ENCODE measurements at regions not wholly inside any gene's neighbourhood (a gene's known extent, or its start where the extent isn't known, plus 50 kb on each side); places are given as distances from the start of the nearest gene placed in this dataset.
A peak's percentile ranks its signal among the peaks of the same experiment; 100 is the strongest.

DNA sequence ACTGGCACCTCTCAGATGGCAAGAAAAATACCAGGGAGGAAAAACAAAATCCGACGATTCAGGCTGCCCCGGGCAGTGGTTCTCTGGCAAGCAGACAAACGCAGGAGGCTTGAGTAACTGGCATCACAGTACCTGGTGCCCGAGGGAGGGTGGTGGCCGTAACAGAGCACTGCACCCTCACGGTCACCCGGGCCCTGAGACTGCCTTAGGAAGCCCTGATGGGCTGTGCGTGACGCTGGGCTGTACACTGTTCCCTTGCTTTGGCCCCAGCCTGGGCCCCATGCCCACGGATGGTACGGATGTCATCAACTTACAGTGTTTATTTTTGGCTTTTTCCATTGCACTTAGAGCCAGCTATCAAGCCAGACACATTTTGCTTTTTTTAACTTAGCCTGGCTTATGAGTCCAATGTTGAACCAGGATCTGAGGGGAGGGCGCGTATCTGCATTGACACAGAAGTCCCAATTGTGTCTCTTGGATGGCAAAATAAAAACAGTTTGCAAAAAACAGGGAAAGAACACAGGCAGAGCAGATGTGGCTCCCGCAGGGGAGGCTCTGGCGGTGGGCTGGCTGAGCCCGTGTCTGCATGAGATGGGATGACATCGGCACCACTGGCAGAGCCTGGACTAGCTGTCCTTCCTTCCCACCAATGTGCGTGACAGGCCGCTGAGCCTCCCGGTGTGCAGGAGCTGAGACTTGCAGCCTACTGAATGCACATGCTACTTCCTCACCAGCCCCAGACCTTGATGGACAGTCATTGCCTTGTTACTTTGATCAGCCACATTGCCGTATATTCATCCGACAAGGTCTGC lies 287.7 kb downstream of the FOXL1 start:
- no peak for DNase-seq (ENCODE audit: low read depth in 3 of 3)

DNA sequence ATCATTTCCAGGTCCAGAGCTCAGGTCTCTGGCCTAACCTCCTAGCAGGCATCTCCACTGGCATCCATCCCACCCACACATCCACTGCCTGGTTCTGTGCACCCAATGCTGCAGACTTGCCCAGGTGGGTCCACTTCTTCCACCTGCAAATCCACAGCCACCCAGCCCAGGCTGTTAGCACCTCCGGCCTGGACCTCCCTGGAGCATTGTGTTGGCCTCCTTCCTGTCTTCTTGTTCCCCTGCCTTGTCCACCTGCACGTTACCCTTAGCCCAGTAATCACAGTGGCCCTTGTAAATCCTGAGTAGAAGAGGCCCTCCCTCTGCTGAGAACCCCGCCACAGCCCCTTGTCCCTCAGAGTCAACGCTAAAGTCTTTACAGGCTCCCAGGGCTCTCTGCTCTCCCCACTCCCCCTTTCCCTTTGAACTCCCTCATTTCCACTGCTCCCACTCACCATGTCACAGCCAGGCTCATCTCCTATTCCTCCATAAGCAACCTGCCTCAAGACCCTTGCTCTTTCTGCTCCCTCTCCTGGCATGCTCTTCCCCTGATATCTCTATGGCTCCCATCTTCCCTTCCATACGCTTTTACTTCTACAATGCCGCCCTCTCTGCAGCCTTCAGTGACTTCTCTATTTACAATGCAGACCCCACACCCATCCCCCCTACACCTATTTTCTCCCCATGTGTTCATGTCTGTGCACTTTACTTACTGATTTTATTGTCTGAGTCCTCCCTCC lies 288.8 kb downstream of the FOXL1 start:
- DNase-seq (ENCODE audit: low read depth in 3 of 3): no peak

DNA sequence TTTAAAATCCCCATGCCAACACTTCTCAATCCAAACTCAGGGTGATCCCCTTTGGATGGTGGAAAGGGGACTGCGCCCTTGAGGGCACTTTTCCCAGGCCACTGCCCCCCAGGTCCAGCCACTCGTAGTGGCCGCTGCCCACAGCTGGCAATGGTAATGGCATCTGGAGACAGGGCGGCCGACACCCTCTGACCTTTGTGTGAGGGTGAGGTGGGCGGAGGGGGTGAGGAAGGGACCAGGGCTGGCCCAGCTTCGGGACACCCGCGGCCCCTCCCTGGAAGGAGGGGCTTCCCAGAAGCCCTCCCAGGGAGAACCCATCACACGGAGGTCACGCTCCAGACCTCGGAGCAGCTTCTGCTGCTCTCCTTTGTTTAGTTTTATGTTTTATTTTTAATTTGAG lies 289.7 kb downstream of the FOXL1 start:
- no peak for DNase-seq (ENCODE audit: low read depth in 3 of 3)

DNA sequence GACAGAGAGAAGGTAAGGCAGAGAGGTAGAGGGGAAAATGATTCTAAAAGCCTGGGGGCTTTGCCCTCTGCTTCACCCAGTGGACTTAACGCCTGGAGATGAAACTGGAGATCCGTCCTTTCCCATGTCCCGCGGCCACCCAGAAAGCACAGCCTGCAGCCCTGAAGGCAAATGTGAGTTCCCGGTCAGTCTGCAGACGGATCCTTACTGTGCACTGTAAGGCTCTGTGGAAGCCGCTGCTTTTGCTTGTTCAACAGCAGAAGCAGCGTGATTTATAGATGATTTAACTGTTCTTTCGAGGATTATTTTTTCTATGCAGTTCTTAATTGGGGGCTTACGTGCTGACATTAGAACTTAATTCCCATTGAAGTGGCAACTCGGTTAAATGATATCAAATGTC lies 290.4 kb downstream of the FOXL1 start:
- no peak for DNase-seq (ENCODE audit: low read depth in 3 of 3)

DNA sequence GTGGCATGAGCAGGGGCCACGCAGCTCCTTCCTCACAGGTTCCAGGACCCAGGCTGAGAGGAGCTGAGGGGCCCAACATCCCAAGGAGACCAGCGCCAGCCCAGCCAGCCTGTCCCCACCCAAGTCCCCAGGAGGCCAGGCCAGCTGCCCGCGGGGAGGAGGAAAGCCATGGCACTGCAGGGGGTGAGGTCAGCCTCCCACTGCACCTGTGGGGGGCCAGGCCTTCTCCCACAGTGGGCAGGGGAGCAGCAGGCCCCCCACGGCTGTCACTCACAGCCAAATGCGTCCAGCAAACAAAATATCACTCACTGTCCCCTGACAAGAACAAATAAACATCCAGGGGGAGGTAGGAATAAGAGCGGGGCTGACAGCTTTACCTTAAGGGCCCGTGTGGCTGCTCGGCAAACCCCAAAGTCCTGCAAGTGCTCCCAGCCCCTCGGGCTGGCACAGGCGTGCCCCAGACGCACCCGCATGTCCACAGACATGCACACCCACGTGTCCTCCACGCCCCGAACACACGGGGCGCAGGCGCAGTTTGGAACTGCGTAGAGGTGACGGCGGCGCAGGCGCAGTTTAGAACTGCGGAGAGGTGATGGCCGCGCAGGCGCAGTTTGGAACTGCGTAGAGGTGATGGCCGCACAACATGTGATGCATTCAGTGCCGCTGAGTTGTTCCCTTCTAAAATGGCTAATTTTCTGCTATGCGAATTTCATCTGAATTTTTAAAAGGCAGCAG lies 291.1 kb downstream of the FOXL1 start:
- DNase-seq (ENCODE audit: low read depth in 3 of 3): no peak

DNA sequence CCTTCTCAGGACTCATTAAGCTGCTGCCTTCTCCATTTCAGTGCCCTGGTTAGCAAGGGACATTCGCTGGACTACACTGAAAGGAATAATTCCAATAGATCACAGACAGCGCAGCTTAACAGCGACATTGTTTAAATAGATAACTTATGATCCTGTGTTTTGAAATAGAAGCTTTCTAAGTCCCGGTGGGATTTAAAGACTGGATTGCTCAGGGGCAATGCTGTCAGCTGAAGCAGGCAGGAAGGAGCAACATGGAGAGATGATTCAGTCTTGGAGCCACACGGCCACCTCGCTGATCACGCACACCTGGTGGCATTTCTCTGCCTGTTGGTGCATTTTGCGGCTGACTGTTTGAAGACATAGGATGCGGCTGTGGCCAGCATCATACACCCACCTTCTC lies 292.0 kb downstream of the FOXL1 start:
- DNase-seq (ENCODE audit: low read depth in 3 of 3): no peak

DNA sequence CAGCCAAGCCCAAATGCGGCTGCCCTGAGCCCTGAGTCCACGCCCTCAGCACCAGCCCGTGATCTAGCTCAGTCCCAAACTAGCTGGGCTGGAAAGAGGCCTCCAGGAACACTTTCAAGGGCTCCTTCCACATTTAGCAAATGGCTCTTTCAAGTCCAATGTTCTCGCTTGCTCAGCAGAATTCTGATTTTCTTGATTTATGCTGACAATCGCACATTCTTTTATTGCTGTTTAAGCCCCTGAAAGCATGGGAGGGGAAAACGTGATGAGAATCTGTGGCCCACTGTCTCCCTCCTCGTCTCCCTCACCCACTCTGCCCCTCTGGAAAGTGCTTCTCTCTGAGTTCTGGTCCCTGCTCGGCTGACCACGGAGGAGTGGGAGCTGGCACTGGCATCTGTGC lies 293.8 kb downstream of the FOXL1 start:
- no peak for DNase-seq (ENCODE audit: low read depth in 3 of 3)

DNA sequence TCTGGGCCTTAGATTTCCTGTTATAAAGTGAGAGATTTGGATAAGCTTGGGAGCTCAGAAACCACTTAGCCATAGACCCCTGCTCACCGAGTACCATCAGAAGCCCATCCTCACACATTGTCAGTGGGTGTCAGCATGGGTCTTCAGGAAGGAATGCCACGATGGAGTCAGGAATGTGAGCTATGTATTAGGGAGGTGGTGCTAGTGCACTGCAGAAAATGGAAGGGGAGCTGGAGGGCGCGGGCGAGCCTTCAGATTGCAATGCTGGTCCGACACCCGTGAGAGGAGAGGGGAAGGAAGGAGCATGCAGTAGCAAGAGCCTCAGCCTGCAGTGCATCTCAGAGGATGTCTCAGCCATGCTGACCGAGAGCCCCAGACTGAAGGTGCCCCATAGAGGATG lies 294.5 kb downstream of the FOXL1 start:
- DNase-seq (ENCODE audit: low read depth in 3 of 3): no peak

DNA sequence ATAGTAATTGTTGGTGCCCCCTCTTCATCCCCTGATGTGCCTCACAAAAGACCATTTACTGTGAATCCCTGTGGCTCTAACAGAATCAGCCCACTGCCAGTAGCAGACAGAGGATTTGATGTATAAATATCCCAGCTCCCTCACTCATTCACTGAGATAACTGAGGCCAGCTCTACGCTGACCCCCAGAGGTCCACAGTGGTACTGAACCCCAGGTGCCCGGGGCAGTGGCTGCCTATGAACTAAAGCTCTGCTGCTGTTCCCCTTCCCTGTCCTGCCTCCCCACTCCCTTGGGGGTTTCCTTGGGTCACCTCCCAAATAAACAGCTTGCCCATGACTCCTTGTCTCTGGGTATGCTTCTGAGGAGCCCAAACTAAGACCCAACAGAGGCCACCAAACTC lies 295.8 kb downstream of the FOXL1 start:
- DNase-seq (ENCODE audit: low read depth in 3 of 3): peak; percentile 3 to 11 (median 5)

DNA sequence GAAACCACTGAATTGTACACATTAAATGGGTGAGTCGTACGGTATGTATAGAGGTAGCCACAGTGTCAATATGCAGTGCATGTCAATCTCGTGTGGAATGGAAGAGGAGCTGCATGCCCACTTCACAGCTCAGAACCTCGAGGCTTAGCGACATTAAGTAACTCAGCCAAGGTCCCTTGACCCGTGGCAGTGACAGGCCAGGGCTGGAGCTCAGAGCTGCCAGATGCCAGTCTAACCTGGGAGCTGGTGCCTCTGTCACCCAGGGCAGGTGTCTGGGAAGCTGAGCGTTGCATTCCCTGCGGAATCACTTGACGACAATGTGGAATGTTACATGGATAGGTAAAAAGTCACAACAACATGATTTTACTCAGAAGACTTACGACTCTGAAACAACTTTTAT lies 298.1 kb downstream of the FOXL1 start:
- no peak for DNase-seq (ENCODE audit: low read depth in 3 of 3)

DNA sequence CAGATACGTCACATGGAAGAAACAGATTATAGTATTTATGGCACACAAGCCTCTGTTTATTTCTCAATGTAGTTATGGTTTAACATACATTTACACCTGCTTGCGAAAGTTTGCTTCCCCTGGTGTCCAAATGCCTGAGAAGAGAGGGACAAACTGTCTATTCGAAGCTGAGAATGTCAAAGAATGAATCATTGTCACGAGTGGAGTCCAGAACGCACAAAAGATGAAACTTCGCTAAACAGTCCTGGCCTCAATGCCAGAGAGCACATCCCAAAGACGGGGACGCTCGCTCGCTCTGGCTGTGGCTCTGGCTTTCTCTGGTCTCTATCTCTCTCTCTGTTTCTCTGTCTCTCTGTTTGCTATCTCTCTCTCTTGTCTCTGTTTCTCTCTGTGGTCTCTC lies 298.8 kb downstream of the FOXL1 start:
- DNase-seq (ENCODE audit: low read depth in 3 of 3): no peak

DNA sequence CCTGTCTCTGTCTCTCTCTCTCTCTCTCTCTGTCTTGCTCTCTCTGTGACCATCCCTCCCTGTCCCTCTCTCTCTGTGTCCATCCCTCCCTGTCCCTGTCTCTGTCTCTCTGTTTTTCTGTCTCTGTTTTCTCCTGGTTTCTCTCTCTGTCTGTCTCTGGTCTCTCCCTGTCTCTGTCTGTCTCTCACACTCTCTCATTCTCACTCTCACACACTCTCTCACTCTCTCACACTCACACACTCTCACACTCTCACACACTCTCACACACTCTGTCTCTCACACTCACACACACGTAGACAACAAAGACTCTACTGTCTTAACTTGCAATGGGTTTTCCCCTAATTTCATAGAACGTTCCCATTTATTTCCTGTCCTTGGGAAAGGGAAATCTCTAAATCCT lies 299.5 kb downstream of the FOXL1 start:
- DNase-seq (ENCODE audit: low read depth in 3 of 3): no peak

DNA sequence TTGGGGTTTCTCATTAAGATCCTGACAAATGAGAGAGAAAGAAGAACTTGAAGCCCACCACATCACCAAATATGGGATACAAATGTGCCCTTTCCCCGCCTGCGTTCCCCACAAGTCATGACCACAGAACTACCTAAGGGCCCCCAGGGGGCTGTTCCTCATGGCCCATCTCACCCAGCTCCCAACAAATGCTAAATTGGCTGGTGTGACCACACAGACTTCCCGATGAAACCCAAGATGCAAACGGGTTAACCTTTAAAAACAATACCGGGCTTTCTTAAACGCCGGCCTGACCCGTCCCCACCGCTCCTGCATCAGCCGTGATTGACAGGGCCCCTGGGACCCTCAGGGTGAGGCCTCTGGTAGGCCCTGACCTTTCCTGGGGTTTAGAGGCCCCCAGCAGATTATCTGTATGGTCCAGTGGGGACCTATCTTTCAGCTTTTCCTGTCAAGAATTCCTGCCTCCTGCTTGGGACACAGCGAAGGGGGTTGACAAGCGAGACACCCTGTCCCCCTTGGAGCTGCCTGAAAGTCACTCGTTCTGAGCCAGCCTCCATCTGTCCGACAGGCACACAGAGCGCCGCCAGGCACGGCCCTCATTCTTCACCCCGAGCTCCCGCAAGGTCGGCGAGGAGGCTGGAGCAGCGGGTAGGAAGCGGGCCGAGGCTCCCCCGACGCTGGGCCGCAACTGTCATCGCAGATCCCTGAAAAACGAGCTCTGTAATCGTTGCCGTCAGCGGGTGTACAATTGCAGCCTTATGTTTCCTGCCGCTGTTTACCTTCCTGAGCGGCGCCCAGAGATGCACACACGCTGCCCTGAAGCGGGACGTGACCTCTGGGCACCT lies 300.1 kb downstream of the FOXL1 start:
- DNase-seq (ENCODE audit: low read depth in 3 of 3): no peak

DNA sequence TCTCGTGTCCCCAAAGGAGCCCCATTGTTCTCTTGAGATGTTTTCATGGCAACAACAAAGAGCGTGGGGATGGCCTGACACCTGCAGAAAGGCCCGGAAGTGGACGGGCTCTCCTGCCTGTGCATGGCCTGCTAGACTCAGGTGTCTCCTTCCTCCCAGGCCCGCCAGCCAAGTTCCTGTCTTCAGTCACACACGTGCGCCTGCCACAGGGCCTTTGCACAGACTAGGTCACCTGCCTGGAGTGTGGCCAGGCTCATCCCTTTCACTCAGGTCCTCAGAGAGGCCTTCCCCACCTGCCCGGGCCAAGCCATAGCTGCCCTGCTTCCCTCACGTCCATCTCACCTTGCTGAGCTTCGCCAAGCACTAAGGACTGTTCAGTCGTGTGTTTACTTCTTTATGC lies 300.9 kb downstream of the FOXL1 start:
- DNase-seq (ENCODE audit: low read depth in 3 of 3): no peak

DNA sequence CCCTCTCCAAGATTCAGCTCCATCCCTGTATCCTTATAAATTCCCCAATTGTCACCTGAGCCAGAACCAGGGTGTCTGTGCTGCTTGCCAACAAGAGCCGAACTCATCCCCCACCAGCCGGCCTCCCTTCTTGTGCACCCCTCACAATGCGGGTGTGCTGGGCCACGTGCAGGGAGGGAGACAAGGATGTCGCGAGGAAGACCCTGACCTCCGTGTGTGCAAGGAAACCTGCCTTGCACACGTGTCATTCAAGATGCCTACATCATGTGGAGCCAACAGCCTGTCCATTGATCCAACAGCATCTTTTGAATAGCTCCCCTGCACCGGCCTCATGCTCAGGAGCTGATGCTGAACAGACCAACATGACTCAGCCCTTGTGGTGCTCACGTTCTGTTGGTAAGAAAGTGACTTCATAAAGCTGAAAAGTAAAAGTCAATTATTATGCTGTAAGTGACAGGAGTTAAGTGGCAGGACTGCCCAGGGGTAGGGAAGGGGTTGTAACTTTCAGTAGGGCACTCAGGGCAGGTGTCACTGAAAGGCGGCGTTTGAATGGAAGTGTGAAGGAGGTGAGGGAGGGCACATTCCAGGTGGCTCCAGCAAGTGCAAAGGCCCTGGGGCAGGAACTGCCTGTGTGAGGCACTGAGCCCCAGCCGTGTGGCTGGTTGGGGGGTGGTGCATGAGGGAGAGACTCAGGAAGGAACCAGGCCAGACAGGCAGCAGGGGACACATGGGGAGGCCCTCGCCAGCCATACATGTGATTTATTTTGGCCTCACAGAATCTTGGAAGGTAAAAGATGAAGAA lies 302.2 kb downstream of the FOXL1 start:
- no peak for DNase-seq (ENCODE audit: low read depth in 3 of 3)

DNA sequence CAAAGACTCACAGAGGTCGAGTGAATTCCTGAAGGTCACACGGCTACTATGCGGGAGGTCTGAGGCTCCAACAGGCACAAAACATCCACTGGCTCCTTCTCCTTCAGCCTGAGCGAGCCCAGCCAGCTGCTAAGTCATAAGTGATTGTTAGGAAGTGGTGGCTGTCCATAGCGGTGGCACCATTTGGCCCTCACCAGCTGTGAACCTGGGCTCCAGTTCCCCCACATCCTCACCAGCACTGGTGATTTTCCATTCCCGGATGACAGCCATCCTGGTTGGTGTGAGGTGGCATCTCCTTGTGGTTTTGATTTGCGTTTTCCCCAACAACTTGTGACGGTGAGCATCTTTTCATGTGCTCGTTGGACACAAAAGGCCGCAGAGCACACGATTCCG lies 302.8 kb downstream of the FOXL1 start:
- DNase-seq (ENCODE audit: low read depth in 3 of 3): no peak

DNA sequence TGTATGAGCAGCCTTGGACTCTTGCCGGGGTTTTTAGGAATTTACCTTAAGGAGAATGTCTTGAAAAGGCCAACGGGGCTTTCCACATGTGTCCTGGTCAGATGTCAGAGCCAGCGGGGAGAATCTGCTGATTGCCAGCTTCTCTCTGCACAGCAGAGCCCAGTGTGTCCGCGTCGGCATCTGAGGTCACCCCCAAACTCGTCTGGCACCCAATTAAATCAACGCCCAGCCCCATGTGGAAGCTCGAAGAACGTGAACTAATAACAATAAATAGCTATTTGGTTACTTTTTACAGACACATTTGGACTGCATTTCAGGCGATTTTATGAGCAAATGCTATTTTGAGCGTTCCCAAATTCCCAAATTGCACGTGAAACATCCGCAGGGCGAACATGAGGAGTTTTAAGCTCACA lies 303.5 kb downstream of the FOXL1 start:
- DNase-seq (ENCODE audit: low read depth in 3 of 3): no peak

DNA sequence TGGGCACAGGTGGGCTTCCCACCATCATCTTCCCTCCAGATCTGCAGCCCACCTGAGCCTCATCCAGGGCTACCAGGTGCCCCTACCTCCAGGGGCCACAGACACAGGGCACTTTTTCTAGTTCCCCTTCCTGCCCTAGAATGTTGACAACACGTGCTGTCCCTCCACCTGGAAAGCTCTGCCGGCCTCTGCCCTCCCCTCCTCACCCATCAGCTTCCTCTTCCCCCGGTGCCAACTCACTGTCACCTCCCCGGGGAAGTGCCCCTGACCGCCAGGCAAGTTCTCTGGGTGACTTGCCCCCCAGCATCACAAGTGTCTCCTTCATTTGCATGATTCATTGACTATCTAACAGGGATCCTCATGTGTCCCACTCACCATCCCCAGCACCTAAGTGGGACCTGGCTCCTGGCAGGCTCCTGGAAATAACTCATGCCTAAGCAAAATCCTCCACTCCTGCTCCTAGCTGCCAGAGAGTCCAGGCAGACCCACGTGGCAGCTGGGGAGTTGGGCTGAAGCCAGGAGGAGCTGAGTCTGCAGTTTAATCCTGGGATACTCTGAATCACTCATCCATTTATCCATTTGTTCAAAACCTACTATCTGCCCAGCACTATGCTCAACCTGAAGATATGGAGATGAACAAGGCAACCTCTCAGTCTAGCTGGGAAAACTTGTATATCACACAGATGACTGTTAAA lies 304.4 kb downstream of the FOXL1 start:
- no peak for DNase-seq (ENCODE audit: low read depth in 3 of 3)

DNA sequence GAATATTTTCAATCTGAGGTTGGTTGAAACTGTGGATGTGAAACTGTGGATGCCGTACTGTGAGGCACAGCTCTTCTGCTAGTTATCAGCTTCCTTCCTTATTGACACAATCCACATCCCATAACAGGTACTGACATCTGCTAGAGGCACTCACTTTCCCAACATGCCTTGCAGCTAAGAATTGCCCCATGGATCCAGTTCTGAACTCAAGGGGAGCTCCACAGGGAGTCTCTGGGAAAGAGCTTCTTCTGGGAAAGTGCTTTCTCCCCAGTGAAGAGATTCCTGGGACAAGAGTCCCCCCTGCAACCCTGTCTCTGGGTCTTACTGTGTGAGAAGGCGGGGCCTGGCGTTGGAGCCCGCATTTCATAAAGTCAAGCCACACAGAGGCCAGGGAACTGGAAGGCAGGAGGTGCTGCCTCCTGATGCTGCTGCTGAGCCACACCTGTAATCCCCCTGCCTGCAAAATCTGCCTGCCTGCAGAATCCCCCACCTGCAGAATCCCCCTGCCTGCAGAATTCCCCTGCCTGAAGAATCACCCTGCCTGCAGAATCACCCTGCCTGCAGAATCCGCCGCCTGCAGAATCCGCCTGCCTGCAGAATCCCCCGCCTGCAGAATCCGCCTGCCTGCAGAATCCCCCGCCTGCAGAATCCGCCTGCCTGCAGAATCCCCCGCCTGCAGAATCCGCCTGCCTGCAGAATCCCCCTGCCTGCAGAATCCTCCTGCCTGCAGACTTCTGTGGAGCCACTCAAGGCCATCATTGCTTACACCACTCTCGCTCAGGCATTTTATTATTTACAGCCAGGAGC lies 305.4 kb downstream of the FOXL1 start:
- DNase-seq (ENCODE audit: low read depth in 3 of 3): no peak

DNA sequence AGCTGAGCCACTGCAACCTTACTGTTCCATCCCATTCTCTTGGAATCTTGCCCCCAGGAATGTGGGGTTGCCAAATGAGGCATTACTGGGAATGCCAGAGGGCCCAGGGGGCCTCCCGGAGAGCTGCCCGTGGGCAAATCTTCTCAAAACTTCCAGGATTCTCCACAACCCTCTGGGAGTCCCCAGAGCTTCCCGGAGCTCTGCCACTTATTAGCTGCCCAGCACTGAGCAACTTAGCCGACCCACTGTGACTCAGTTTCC lies 306.0 kb downstream of the FOXL1 start:
- DNase-seq (ENCODE audit: low read depth in 3 of 3): no peak
